GM21423 (cell line): ENCODE measurements at regions not wholly inside any gene's neighbourhood (a gene's known extent, or its start where the extent isn't known, plus 50 kb on each side); places are given as distances from the start of the nearest gene placed in this dataset.
"Not testable (repeated sequence)": the region's sequence is repeated elsewhere in the genome, so short reads cannot be mapped to it uniquely, and the experiment has no call there.

Experiments
- ATAC-seq: cut with Tn5 transposase; IDR thresholded peaks from one replicate; pipeline ENCODE4 v1.9.1; 2021; ENCODE audit warnings: mild to moderate bottlenecking, moderate library complexity; ENCODE audit not compliant: unreplicated experiment

GRCh38 chr20:48411919-48412522, 415.8 kb downstream of the PREX1 start:
- ATAC-seq, result no peak

- ATAC-seq, result no peak
These were observed 416.6 kb downstream of the PREX1 start for GRCh38 chr20:48411245-48411644.

- no peak for ATAC-seq
These were observed 418.7 kb downstream of the PREX1 start for GRCh38 chr20:48409055-48409615.

- no peak for ATAC-seq
These were observed 420.1 kb downstream of the PREX1 start for GRCh38 chr20:48407710-48408109.

- no peak for ATAC-seq
These were observed 420.9 kb downstream of the PREX1 start for GRCh38 chr20:48406912-48407340.

- ATAC-seq, result no peak
These were observed 421.3 kb downstream of the PREX1 start for GRCh38 chr20:48406498-48406897.

- ATAC-seq, result no peak
These were observed 421.9 kb downstream of the PREX1 start for GRCh38 chr20:48405909-48406308.

- ATAC-seq, result no peak
These were observed 423.2 kb downstream of the PREX1 start for GRCh38 chr20:48404598-48404997.

GRCh38 chr20:48403167-48403761, 424.5 kb downstream of the PREX1 start:
- no peak for ATAC-seq

GRCh38 chr20:48401359-48401758, 426.4 kb downstream of the PREX1 start:
- ATAC-seq, result no peak

- ATAC-seq, result no peak
These were observed 427.8 kb downstream of the PREX1 start for GRCh38 chr20:48400009-48400408.

- no peak for ATAC-seq
These were observed 429.0 kb downstream of the PREX1 start for GRCh38 chr20:48398506-48399449.

- not testable (repeated sequence) for ATAC-seq
These were observed 430.6 kb downstream of the PREX1 start for GRCh38 chr20:48396981-48397861.

- ATAC-seq, result no peak
These were observed 431.8 kb downstream of the PREX1 start for GRCh38 chr20:48395816-48396546.

- ATAC-seq, result no peak
These were observed 433.3 kb downstream of the PREX1 start for GRCh38 chr20:48394415-48395081.

- no peak for ATAC-seq
These were observed 434.0 kb downstream of the PREX1 start for GRCh38 chr20:48393737-48394314.

- no peak for ATAC-seq
These were observed 434.5 kb downstream of the PREX1 start for GRCh38 chr20:48393311-48393685.

GRCh38 chr20:48392407-48393310, 435.1 kb downstream of the PREX1 start:
- no peak for ATAC-seq
